Activated CD8-positive, alpha-beta T cell treated with anti-CD3 and anti-CD28 coated beads for 36 hours (primary cell): ENCODE measurements at regions not wholly inside any gene's neighbourhood (a gene's known extent, or its start where the extent isn't known, plus 50 kb on each side); places are given as distances from the start of the nearest gene placed in this dataset.

Experiments used
- ATAC-seq: fragments of 200-7000 bp; cut with Tn5 transposase; one replicate; pipeline ENCODE4 v1.10.0; 2021; ENCODE audit warnings: mild to moderate bottlenecking, moderate library complexity
- CTCF ChIA-PET: fragments of 350-600 bp; sonication (Branson Sonifier 250); formaldehyde crosslinking; loops from one replicate; lab custom pipeline; 2021; ENCODE audit warnings: antibody characterized with exemption; lab: Charles Lee
- POLR2A ChIA-PET: fragments of 350-600 bp; sonication (Branson Sonifier 250); formaldehyde crosslinking; loops from one replicate; lab custom pipeline; 2021; ENCODE audit warnings: antibody characterized with exemption; lab: Charles Lee
- DNase-seq: peaks from one replicate; pipeline ENCODE4 v3.0.0-alpha.2; 2020
- H3K27ac Mint-ChIP-seq: one replicate; pipeline ENCODE4 v1.8.0; 2021; ENCODE audit warnings: mild to moderate bottlenecking, mixed read lengths
- H3K27me3 Mint-ChIP-seq: one replicate; pipeline ENCODE4 v1.8.0; 2021; ENCODE audit warnings: mixed read lengths
- H3K36me3 Mint-ChIP-seq: one replicate; pipeline ENCODE4 v1.8.0; 2021; ENCODE audit warnings: low read depth, mixed read lengths
- H3K4me1 Mint-ChIP-seq: one replicate; pipeline ENCODE4 v1.8.0; 2021; ENCODE audit warnings: low read depth, mixed read lengths
- H3K4me3 Mint-ChIP-seq: one replicate; pipeline ENCODE4 v1.8.0; 2021; ENCODE audit warnings: mild to moderate bottlenecking, moderate library complexity, mixed read lengths
- H3K9me3 Mint-ChIP-seq: one replicate; pipeline ENCODE4 v1.8.0; 2021; ENCODE audit warnings: mixed read lengths
- intact Hi-C: fragments of 100-400 bp; cut with micrococcal nuclease; formaldehyde crosslinking; loops from one replicate; pipeline ENCODE4 v1.10.0; 2022
- TF ChIP-seq, protein P1 (sequence below): fragments of 200-600 bp; IDR thresholded peaks from one replicate; pipeline ENCODE4 v1.8.0; 2022; ENCODE audit warnings: antibody characterized with exemption, mild to moderate bottlenecking

GRCh38 chr2:23083966-23084365 is 301.0 kb upstream of the KLHL29 start:
- Mint-ChIP-seq H3K4me1 (no peaks in the 10 kb centered on the region), H3K4me3 (no peak overlapping the region), H3K36me3 (no peaks in the 10 kb centered on the region), H3K9me3 (peaks cover 4% of the 10 kb centered on the region), H3K27ac (no peak overlapping the region), H3K27me3 (no peaks in the 10 kb centered on the region)
- ChIA-PET POLR2A (no interaction called here), CTCF (no interaction called here)
- TF ChIP-seq, protein P1, sequence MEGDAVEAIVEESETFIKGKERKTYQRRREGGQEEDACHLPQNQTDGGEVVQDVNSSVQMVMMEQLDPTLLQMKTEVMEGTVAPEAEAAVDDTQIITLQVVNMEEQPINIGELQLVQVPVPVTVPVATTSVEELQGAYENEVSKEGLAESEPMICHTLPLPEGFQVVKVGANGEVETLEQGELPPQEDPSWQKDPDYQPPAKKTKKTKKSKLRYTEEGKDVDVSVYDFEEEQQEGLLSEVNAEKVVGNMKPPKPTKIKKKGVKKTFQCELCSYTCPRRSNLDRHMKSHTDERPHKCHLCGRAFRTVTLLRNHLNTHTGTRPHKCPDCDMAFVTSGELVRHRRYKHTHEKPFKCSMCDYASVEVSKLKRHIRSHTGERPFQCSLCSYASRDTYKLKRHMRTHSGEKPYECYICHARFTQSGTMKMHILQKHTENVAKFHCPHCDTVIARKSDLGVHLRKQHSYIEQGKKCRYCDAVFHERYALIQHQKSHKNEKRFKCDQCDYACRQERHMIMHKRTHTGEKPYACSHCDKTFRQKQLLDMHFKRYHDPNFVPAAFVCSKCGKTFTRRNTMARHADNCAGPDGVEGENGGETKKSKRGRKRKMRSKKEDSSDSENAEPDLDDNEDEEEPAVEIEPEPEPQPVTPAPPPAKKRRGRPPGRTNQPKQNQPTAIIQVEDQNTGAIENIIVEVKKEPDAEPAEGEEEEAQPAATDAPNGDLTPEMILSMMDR: no peak
- DNase-seq: no peak
- ATAC-seq: no peak
- intact Hi-C loops: no loop called here

DNA sequence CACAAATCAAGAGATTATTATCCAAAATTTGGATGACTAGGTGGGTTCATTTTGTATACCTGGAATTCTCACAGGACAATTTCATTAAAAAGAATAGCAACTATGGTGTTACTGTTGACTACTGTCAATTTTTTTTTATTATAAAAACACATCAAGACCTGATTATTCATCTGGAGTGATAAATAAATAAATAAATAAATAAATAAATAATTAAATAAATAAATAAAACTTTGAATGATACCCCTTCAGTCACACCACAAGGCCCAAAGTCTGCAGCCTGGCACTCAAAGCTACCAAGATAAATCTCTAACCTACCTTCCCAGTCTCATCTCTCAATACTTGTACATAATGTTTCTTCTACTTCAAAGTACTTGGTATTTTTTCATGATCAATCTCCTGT is 294.0 kb upstream of the KLHL29 start:
- Mint-ChIP-seq H3K27ac (no peak overlapping the region), H3K9me3 (peaks cover 11% of the 10 kb centered on the region), H3K4me3 (no peak overlapping the region), H3K4me1 (no peaks in the 10 kb centered on the region), H3K36me3 (no peaks in the 10 kb centered on the region), H3K27me3 (peaks cover 4% of the 10 kb centered on the region)
- no peak for ATAC-seq
- POLR2A ChIA-PET: no interaction called here
- intact Hi-C loops: no loop called here
- TF ChIP-seq, protein P1: no peak
- no peak for DNase-seq
- CTCF ChIA-PET: no interaction called here

DNA sequence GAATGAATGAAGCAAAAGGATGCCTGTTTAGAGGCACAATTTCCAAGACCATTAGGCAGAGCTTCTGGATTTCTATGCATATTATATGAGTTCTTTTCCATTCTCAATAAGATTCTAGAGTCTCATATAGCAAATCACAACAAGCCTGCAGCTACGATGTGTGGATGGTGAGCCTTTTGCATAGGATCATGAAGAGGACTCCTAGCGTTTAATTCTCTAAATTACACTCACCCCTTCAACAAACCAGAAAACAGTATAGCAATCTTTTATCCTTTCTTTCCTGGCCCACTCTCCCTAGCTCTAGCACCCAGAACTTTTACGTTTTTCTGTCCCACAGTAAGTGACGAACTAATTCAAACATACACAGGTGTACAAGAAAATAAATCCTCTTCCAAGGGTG is 293.1 kb upstream of the KLHL29 start:
- H3K4me3 Mint-ChIP-seq: no peak overlapping the region
- ATAC-seq: no peak
- POLR2A ChIA-PET: no interaction called here

DNA sequence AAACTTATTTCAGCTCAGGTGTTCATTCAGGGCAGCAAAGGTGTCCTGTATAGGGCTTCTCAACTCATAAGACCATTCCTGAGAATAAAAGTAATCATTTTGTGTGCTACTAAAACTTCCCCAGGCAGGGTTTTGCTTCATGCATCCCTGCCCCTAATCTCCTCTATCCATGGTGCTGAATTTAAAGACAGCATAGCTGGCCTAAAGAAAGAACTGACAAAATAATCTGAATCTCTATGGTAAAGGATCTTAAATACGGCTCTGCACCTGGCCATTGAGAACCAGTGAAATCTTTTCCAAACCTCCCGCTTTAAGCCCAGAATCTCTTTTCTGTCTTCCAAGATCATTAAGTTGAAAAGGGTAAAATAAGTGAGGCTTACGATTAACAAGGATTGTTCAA is 292.1 kb upstream of the KLHL29 start:
- TF ChIP-seq, protein P1: no peak
- peaks cover 11% of the 10 kb centered on the region for H3K9me3 Mint-ChIP-seq
- ChIA-PET POLR2A (no interaction called here), CTCF (no interaction called here)
- H3K27ac Mint-ChIP-seq: no peak overlapping the region
- DNase-seq (no peak), ATAC-seq (no peak)
- no peak overlapping the region for H3K4me3 Mint-ChIP-seq
- no peaks in the 10 kb centered on the region for H3K36me3 Mint-ChIP-seq
- H3K4me1 Mint-ChIP-seq: no peaks in the 10 kb centered on the region
- peaks cover 4% of the 10 kb centered on the region for H3K27me3 Mint-ChIP-seq
- intact Hi-C loops: no loop called here

More for the DNA sequence above, 293.1 kb upstream of the KLHL29 start:
- Mint-ChIP-seq H3K4me1 (no peaks in the 10 kb centered on the region), H3K27ac (no peak overlapping the region), H3K9me3 (peaks cover 11% of the 10 kb centered on the region), H3K27me3 (peaks cover 4% of the 10 kb centered on the region), H3K36me3 (no peaks in the 10 kb centered on the region)
- TF ChIP-seq, protein P1: no peak
- CTCF ChIA-PET: no interaction called here
- DNase-seq: no peak
- intact Hi-C loops: no loop called here

- H3K27ac Mint-ChIP-seq: no peak overlapping the region
- peaks cover 11% of the 10 kb centered on the region for H3K9me3 Mint-ChIP-seq
- intact Hi-C loops: no loop called here
- no peak overlapping the region for H3K4me3 Mint-ChIP-seq
- ChIA-PET POLR2A (no interaction called here), CTCF (no interaction called here)
- DNase-seq (no peak), ATAC-seq (no peak)
- no peaks in the 10 kb centered on the region for H3K36me3 Mint-ChIP-seq
- peaks cover 4% of the 10 kb centered on the region for H3K27me3 Mint-ChIP-seq
- TF ChIP-seq, protein P1: no peak
- H3K4me1 Mint-ChIP-seq: no peaks in the 10 kb centered on the region
Observed at GRCh38 chr2:23093513-23093912, 291.5 kb upstream of the KLHL29 start.
